H9 (cell line): ENCODE measurements at regions not wholly inside any gene's neighbourhood (a gene's known extent, or its start where the extent isn't known, plus 50 kb on each side); places are given as distances from the start of the nearest gene placed in this dataset.

Experiments used
- DNase-seq: peaks from one replicate; pipeline ENCODE4 v3.0.0-alpha.2; 2017
- H2AFZ ChIP-seq: one replicate; pipeline ENCODE4 v1.6.1; 2013; ENCODE audit warnings: mild to moderate bottlenecking, low read length, control low read depth, moderate library complexity
- H2AK5ac ChIP-seq: 2 replicates; pipeline ENCODE4 v1.6.1; 2013; ENCODE audit warnings: low read length, control low read depth, mixed read lengths; ENCODE audit not compliant: insufficient read length
- H2BK120ac ChIP-seq: one replicate; pipeline ENCODE4 v1.6.1; 2013; ENCODE audit warnings: low read depth, mild to moderate bottlenecking, low read length, control low read depth, inconsistent platforms; ENCODE audit not compliant: poor library complexity, severe bottlenecking
- H2BK12ac ChIP-seq: 2 replicates; pipeline ENCODE4 v1.6.1; 2013; ENCODE audit warnings: low read length, control low read depth, mixed read lengths, low read depth; ENCODE audit not compliant: insufficient read length
- H2BK15ac ChIP-seq: 2 replicates; pipeline ENCODE4 v1.6.1; 2013; ENCODE audit warnings: low read depth, low read length, control low read depth
- H2BK20ac ChIP-seq: one replicate; pipeline ENCODE4 v1.6.1; 2013; ENCODE audit warnings: low read depth, mild to moderate bottlenecking, low read length, control low read depth, inconsistent platforms; ENCODE audit not compliant: poor library complexity, severe bottlenecking
- H2BK5ac ChIP-seq: 2 replicates; pipeline ENCODE4 v1.6.1; 2013; ENCODE audit warnings: low read length, control low read depth, mixed read lengths; ENCODE audit not compliant: insufficient read length
- H3K14ac ChIP-seq: 2 replicates; pipeline ENCODE4 v1.6.1; 2013; ENCODE audit warnings: low read length, control low read depth; ENCODE audit not compliant: insufficient read depth
- H3K18ac ChIP-seq: 2 replicates; pipeline ENCODE4 v1.6.1; 2013; ENCODE audit warnings: low read depth, mild to moderate bottlenecking, mixed read lengths, low read length, control low read depth; ENCODE audit not compliant: insufficient read length
- H3K23ac ChIP-seq: 2 replicates; pipeline ENCODE4 v1.6.1; 2013; ENCODE audit warnings: low read length, control low read depth, mixed read lengths, low read depth; ENCODE audit not compliant: insufficient read length
- H3K23me2 ChIP-seq: 2 replicates; pipeline ENCODE4 v1.6.1; 2013; ENCODE audit warnings: low read depth, mild to moderate bottlenecking, mixed read lengths, low read length, control low read depth; ENCODE audit not compliant: insufficient read length, poor library complexity, severe bottlenecking
- H3K27ac ChIP-seq: 2 replicates; pipeline ENCODE4 v1.5.1; 2013; ENCODE audit warnings: low read length, control low read depth, mixed read lengths, low read depth; ENCODE audit not compliant: insufficient read length
- H3K27me3 ChIP-seq: 2 replicates; pipeline ENCODE4 v1.6.1; 2013; ENCODE audit warnings: low read length, control low read depth, inconsistent platforms; ENCODE audit not compliant: insufficient read depth
- H3K4ac ChIP-seq: 2 replicates; pipeline ENCODE4 v1.6.1; 2013; ENCODE audit warnings: low read depth, mild to moderate bottlenecking, control low read depth, inconsistent platforms, low read length, moderate library complexity
- H3K4me1 ChIP-seq: 2 replicates; pipeline ENCODE4 v1.6.1; 2013; ENCODE audit warnings: low read length, control low read depth, inconsistent platforms; ENCODE audit not compliant: insufficient read depth
- H3K4me2 ChIP-seq: 2 replicates; pipeline ENCODE4 v1.6.1; 2013; ENCODE audit warnings: low read length, control low read depth, mixed read lengths; ENCODE audit not compliant: insufficient read length, insufficient read depth
- H3K56ac ChIP-seq: 2 replicates; pipeline ENCODE4 v1.6.1; 2013; ENCODE audit warnings: low read depth, mild to moderate bottlenecking, mixed read lengths, low read length, control low read depth; ENCODE audit not compliant: insufficient read length
- H3K79me1 ChIP-seq: 2 replicates; pipeline ENCODE4 v1.6.1; 2013; ENCODE audit warnings: low read depth, mild to moderate bottlenecking, moderate library complexity, low read length, control low read depth, inconsistent platforms; ENCODE audit not compliant: insufficient read depth, poor library complexity, severe bottlenecking
- H3K79me2 ChIP-seq: 2 replicates; pipeline ENCODE4 v1.6.1; 2013; ENCODE audit warnings: low read length, control low read depth, inconsistent platforms; ENCODE audit not compliant: insufficient read depth
- H3K9ac ChIP-seq: 2 replicates; pipeline ENCODE4 v1.6.1; 2013; ENCODE audit warnings: low read length, control low read depth, mixed read lengths; ENCODE audit not compliant: insufficient read length; ENCODE audit errors: extremely low read depth
- H3K9me3 ChIP-seq: one replicate; pipeline ENCODE4 v1.6.1; 2013; ENCODE audit warnings: low read depth, low read length, inconsistent platforms; ENCODE audit not compliant: control insufficient read depth
- H3T11ph ChIP-seq: one replicate; pipeline ENCODE4 v1.6.1; 2013; ENCODE audit warnings: mild to moderate bottlenecking, low read length, control low read depth, inconsistent platforms
- H4K20me1 ChIP-seq: one replicate; pipeline ENCODE4 v1.6.1; 2013; ENCODE audit not compliant: control insufficient read depth, insufficient read length, insufficient read depth
- H4K5ac ChIP-seq: 2 replicates; pipeline ENCODE4 v1.6.1; 2013; ENCODE audit warnings: low read depth, mild to moderate bottlenecking, mixed read lengths, low read length, control low read depth; ENCODE audit not compliant: insufficient read length
- H4K8ac ChIP-seq: replicated peaks from 2 replicates; pipeline ENCODE4 v1.6.1; 2013; ENCODE audit warnings: low read length, control low read depth, mixed read lengths, low read depth; ENCODE audit not compliant: insufficient read length
- H4K91ac ChIP-seq: 2 replicates; pipeline ENCODE4 v1.6.1; 2013; ENCODE audit warnings: low read depth, mild to moderate bottlenecking, moderate library complexity, mixed read lengths, low read length, control low read depth; ENCODE audit not compliant: insufficient read length
- H3K27ac Mint-ChIP-seq, 3 experiments: 2 replicates in 2 of 3; 3 replicates in 1 of 3; pipeline ENCODE4 v1.8.0; 2020 to 2021; ENCODE audit warnings: mixed read lengths in 3 of 3, mild to moderate bottlenecking in 1 of 3, moderate library complexity in 1 of 3
- H3K27me3 Mint-ChIP-seq: 2 replicates; pipeline ENCODE4 v1.8.0; 2021; ENCODE audit warnings: low read depth, mild to moderate bottlenecking, moderate library complexity, mixed read lengths
- H3K36me3 Mint-ChIP-seq, 3 experiments: 2 replicates in 2 of 3; 3 replicates in 1 of 3; pipeline ENCODE4 v1.8.0; 2020 to 2021; ENCODE audit warnings: low read depth in 3 of 3, mixed read lengths in 3 of 3; ENCODE audit not compliant: insufficient read depth in 1 of 3
- H3K4me1 Mint-ChIP-seq, 2 experiments: 2 replicates each; pipeline ENCODE4 v1.8.0; 2020; ENCODE audit warnings: mixed read lengths in 2 of 2
- H3K4me3 Mint-ChIP-seq, 2 experiments: 2 replicates in 1 of 2; 3 replicates in 1 of 2; pipeline ENCODE4 v1.8.0; 2020 to 2021; ENCODE audit warnings: mild to moderate bottlenecking in 2 of 2, mixed read lengths in 2 of 2, moderate library complexity in 1 of 2
- H3K9me3 Mint-ChIP-seq, 2 experiments: 2 replicates in 1 of 2; 3 replicates in 1 of 2; pipeline ENCODE4 v1.8.0; 2020; ENCODE audit warnings: mild to moderate bottlenecking in 2 of 2, mixed read lengths in 2 of 2, moderate library complexity in 1 of 2
- WGBS: extraction: QIAGEN DNeasy Blood & Tissue Kit; methylation state at CpG from one replicate; pipeline ENCODE4 v1.1.7; 2013; ENCODE audit warnings: missing lambda C conversion rate, low lambda C conversion rate, mixed read lengths; ENCODE audit not compliant: insufficient read length; ENCODE audit errors: extremely low coverage; 5-methylcytosine and 5-hydroxymethylcytosine counted together
- TF ChIP-seq, protein P1 (sequence below): fragments of 200-600 bp; sonication (generic); conservative IDR thresholded peaks from 3 replicates; pipeline ENCODE4 v1.8.0; 2021; ENCODE audit warnings: antibody characterized with exemption, mild to moderate bottlenecking

DNA sequence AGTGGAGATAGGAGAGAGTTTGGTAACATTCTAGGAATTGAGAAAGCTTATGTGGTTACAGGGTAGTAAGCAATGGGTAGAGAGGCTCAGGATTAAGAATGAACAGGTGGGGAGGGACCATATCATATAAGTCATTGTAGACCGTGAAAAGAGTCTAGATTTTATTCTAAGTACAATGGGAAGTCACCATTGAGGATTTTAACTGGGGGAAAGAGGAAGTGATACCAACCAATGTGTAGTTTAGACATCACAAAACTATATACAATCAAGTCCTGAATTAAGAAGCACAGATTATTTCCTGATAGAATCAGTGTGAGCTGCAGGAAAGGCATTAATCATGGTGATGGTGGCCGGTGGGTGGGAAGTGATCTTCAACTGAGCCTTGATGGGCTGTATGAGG is 178.3 kb upstream of the ZIC3 start:
- H3K27me3 Mint-ChIP-seq, result no peaks in the 10 kb centered on the region; the same call in none of the 2 replicates
- H3K56ac ChIP-seq, result no peak overlapping the region
- H3K23me2 ChIP-seq, result no peaks in the 10 kb centered on the region
- H3K4me2 ChIP-seq, result no peak overlapping the region
- H3K79me2 ChIP-seq, result no peaks in the 10 kb centered on the region
- TF ChIP-seq, protein P1, sequence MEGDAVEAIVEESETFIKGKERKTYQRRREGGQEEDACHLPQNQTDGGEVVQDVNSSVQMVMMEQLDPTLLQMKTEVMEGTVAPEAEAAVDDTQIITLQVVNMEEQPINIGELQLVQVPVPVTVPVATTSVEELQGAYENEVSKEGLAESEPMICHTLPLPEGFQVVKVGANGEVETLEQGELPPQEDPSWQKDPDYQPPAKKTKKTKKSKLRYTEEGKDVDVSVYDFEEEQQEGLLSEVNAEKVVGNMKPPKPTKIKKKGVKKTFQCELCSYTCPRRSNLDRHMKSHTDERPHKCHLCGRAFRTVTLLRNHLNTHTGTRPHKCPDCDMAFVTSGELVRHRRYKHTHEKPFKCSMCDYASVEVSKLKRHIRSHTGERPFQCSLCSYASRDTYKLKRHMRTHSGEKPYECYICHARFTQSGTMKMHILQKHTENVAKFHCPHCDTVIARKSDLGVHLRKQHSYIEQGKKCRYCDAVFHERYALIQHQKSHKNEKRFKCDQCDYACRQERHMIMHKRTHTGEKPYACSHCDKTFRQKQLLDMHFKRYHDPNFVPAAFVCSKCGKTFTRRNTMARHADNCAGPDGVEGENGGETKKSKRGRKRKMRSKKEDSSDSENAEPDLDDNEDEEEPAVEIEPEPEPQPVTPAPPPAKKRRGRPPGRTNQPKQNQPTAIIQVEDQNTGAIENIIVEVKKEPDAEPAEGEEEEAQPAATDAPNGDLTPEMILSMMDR, result no peak
- H2AFZ ChIP-seq, result no peak overlapping the region
- no peak overlapping the region for H3K27ac Mint-ChIP-seq
- no peak overlapping the region for H4K8ac ChIP-seq
- H3T11ph ChIP-seq, result no peak overlapping the region
- no peak overlapping the region for H2BK120ac ChIP-seq
- H3K14ac ChIP-seq, result no peak overlapping the region
- no peaks in the 10 kb centered on the region for H3K27me3 ChIP-seq
- H3K4me1 ChIP-seq, result no peaks in the 10 kb centered on the region
- no CpG with 5 or more reads among the region's 2 CpGs for WGBS
- no peak for DNase-seq
- no peak overlapping the region for H3K9ac ChIP-seq
- H2BK20ac ChIP-seq, result no peak overlapping the region
- no peak overlapping the region for H3K27ac ChIP-seq
- 0 out of 7 replicates have a peak, but pooled peaks cover 0 to 2% (median 0%) of the 10 kb centered on the region in 3 experiments for H3K36me3 Mint-ChIP-seq
- no peak overlapping the region for H3K23ac ChIP-seq
- no peak overlapping the region for H4K5ac ChIP-seq
- no peak overlapping the region for H3K4me3 Mint-ChIP-seq
- H2BK5ac ChIP-seq, result no peak overlapping the region
- no peak overlapping the region for H2AK5ac ChIP-seq
- H3K9me3 ChIP-seq, result no peaks in the 10 kb centered on the region
- no peaks in the 10 kb centered on the region for H4K20me1 ChIP-seq
- H3K4me1 Mint-ChIP-seq, result peaks cover 0 to 3% of the 10 kb centered on the region in 2 experiments; a peak in 1 of 4 replicates
- H4K91ac ChIP-seq, result no peak overlapping the region
- no peak overlapping the region for H2BK12ac ChIP-seq
- no peak overlapping the region for H3K4ac ChIP-seq
- H2BK15ac ChIP-seq, result no peak overlapping the region
- H3K9me3 Mint-ChIP-seq, result peaks cover 0 to 26% of the 10 kb centered on the region in 2 experiments; a peak in 2 of 5 replicates
- no peak overlapping the region for H3K18ac ChIP-seq
- no peaks in the 10 kb centered on the region for H3K79me1 ChIP-seq
